ENCODE measurements at regions not wholly inside any gene's neighbourhood (a gene's known extent, or its start where the extent isn't known, plus 50 kb on each side); places are given as distances from the start of the nearest gene placed in this dataset.

GRCh38 chr9:82922686-82923085 is 140.3 kb downstream of the RASEF start:
- H3K56ac ChIP-seq (ENCODE audit: insufficient read length, low read depth, low read length), result no peak overlapping the region
- no peak overlapping the region for H3K4me2 ChIP-seq (ENCODE audit: insufficient read depth, insufficient read length, low read length)
- no peak overlapping the region for H2BK12ac ChIP-seq (ENCODE audit: insufficient read length, low read depth, low read length)
- H3K27me3 Mint-ChIP-seq (ENCODE audit: low read depth), result no peaks in the 10 kb centered on the region
- H3K4me3 Mint-ChIP-seq, result no peak overlapping the region
- H3T11ph ChIP-seq (ENCODE audit: low read length), result no peak overlapping the region
- H2BK5ac ChIP-seq (ENCODE audit: insufficient read length, low read length), result no peak overlapping the region
- peaks cover 0 to 3% (median 0%) of the 10 kb centered on the region in 3 experiments; a peak in 1 of 7 replicates for H3K36me3 Mint-ChIP-seq (ENCODE audit: insufficient read depth in 1 of 3, low read depth in 3 of 3)
- H3K23ac ChIP-seq (ENCODE audit: insufficient read length, low read depth, low read length), result no peak overlapping the region
- no peak overlapping the region for H4K5ac ChIP-seq (ENCODE audit: insufficient read length, low read depth, low read length)
- no peak for DNase-seq
- no peaks in the 10 kb centered on the region for H3K27me3 ChIP-seq (ENCODE audit: insufficient read depth, low read length)
- WGBS (ENCODE audit: extremely low coverage, insufficient read length, low lambda C conversion rate), result no CpG with 5 or more reads among the region's 10 CpGs
- peaks cover 15 to 18% of the 10 kb centered on the region in 2 experiments for H3K4me1 Mint-ChIP-seq
- no peak overlapping the region for H3K9ac ChIP-seq (ENCODE audit: extremely low read depth, insufficient read length, low read length)
- no peak overlapping the region for H2BK20ac ChIP-seq (ENCODE audit: low read depth, low read length, poor library complexity, severe bottlenecking)
- no peak overlapping the region for H4K8ac ChIP-seq (replicated peaks; ENCODE audit: insufficient read length, low read depth, low read length)
- no peaks in the 10 kb centered on the region for H4K20me1 ChIP-seq (ENCODE audit: control insufficient read depth, insufficient read depth, insufficient read length)
- H3K79me2 ChIP-seq (ENCODE audit: insufficient read depth, low read length), result no peaks in the 10 kb centered on the region
- H3K27ac ChIP-seq (ENCODE audit: insufficient read length, low read depth, low read length), result no peak overlapping the region
- no peak overlapping the region for H3K27ac Mint-ChIP-seq
- H4K91ac ChIP-seq (ENCODE audit: insufficient read length, low read depth, low read length), result no peak overlapping the region
- H3K4ac ChIP-seq (ENCODE audit: low read depth, low read length), result no peak overlapping the region
- no peak overlapping the region for H2AK5ac ChIP-seq (ENCODE audit: insufficient read length, low read length)
- peaks cover 3% of the 10 kb centered on the region in 2 experiments; a peak in 2 of 5 replicates for H3K9me3 Mint-ChIP-seq
- no peaks in the 10 kb centered on the region for H3K79me1 ChIP-seq (ENCODE audit: insufficient read depth, low read depth, low read length, poor library complexity, severe bottlenecking)
- no peaks in the 10 kb centered on the region for H3K9me3 ChIP-seq (ENCODE audit: control insufficient read depth, low read depth, low read length)
- H3K18ac ChIP-seq (ENCODE audit: insufficient read length, low read depth, low read length), result no peak overlapping the region
- H3K4me1 ChIP-seq (ENCODE audit: insufficient read depth, low read length), result 0 out of 2 replicates have a peak, but pooled peaks cover 2% of the 10 kb centered on the region
- no peaks in the 10 kb centered on the region for H3K23me2 ChIP-seq (ENCODE audit: insufficient read length, low read depth, low read length, poor library complexity, severe bottlenecking)
- no peak overlapping the region for H2BK120ac ChIP-seq (ENCODE audit: low read depth, low read length, poor library complexity, severe bottlenecking)
- no peak overlapping the region for H3K14ac ChIP-seq (ENCODE audit: insufficient read depth, low read length)
- H2BK15ac ChIP-seq (ENCODE audit: low read depth, low read length), result no peak overlapping the region
- no peak for TF ChIP-seq CTCF (conservative IDR thresholded peaks at IDR 0.05)
- H2AFZ ChIP-seq (ENCODE audit: low read length), result no peak overlapping the region
